ENCODE measurements at regions not wholly inside any gene's neighbourhood (a gene's known extent, or its start where the extent isn't known, plus 50 kb on each side); places are given as distances from the start of the nearest gene placed in this dataset.

GRCh38 chr10:57015595-57016318 lies 654.7 kb upstream of the ZWINT start:
- H3K4me3 ChIP-seq, result no peak overlapping the region
- no peak overlapping the region for H3K27ac ChIP-seq
- no peak for DNase-seq
- no peaks in the 10 kb centered on the region for H3K36me3 ChIP-seq
- TF ChIP-seq POLR2AphosphoS5 (IDR thresholded peaks at IDR 0.05), result no peak
- TF ChIP-seq, protein P1, sequence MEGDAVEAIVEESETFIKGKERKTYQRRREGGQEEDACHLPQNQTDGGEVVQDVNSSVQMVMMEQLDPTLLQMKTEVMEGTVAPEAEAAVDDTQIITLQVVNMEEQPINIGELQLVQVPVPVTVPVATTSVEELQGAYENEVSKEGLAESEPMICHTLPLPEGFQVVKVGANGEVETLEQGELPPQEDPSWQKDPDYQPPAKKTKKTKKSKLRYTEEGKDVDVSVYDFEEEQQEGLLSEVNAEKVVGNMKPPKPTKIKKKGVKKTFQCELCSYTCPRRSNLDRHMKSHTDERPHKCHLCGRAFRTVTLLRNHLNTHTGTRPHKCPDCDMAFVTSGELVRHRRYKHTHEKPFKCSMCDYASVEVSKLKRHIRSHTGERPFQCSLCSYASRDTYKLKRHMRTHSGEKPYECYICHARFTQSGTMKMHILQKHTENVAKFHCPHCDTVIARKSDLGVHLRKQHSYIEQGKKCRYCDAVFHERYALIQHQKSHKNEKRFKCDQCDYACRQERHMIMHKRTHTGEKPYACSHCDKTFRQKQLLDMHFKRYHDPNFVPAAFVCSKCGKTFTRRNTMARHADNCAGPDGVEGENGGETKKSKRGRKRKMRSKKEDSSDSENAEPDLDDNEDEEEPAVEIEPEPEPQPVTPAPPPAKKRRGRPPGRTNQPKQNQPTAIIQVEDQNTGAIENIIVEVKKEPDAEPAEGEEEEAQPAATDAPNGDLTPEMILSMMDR (IDR thresholded peaks at IDR 0.05), result no peak
- no peak for TF ChIP-seq POLR2A (IDR thresholded peaks at IDR 0.05)
- no peak for TF ChIP-seq EP300 (IDR thresholded peaks at IDR 0.05)
- H3K9me3 ChIP-seq, result no peaks in the 10 kb centered on the region
- WGBS, 2 donors, result 87 to 89% methylated on average over 13 of the region's 13 CpGs
- intact Hi-C loops (cut with DNase I), result no loop called here
- H3K27me3 ChIP-seq, result no peaks in the 10 kb centered on the region
- no peaks in the 10 kb centered on the region for H3K4me1 ChIP-seq

DNA sequence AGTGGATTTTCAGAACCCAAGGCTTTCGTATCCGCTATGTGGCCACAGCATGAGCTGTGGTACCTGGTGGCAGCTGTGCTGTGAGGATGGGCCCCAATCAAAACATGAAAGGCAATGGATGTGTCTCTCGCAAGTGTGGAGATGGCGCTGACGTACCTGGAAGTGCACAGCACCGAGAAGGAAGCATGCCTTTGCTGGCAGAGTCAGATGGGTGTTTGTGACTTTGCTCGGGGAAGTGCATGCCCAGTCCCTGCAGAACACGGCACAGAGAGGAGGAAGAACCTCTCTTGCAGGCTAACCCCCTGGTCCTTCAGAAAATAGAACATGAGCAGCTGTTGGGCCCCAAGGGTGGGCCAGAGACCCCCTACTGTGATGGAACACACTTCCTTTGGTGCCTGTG lies 654.1 kb upstream of the ZWINT start:
- 81 to 88% methylated on average over 8 of the region's 8 CpGs for WGBS, 2 donors
- H3K36me3 ChIP-seq, result no peaks in the 10 kb centered on the region
- no peak overlapping the region for H3K4me3 ChIP-seq
- no peak overlapping the region for H3K27ac ChIP-seq
- intact Hi-C loops (cut with DNase I), result no loop called here
- H3K27me3 ChIP-seq, result no peaks in the 10 kb centered on the region
- no peaks in the 10 kb centered on the region for H3K4me1 ChIP-seq
- no peak for DNase-seq
- H3K9me3 ChIP-seq, result no peaks in the 10 kb centered on the region
- TF ChIP-seq POLR2A (IDR thresholded peaks at IDR 0.05) (no peak), POLR2AphosphoS5 (IDR thresholded peaks at IDR 0.05) (no peak), EP300 (IDR thresholded peaks at IDR 0.05) (no peak)
- TF ChIP-seq, protein P1 (IDR thresholded peaks at IDR 0.05), result no peak

DNA sequence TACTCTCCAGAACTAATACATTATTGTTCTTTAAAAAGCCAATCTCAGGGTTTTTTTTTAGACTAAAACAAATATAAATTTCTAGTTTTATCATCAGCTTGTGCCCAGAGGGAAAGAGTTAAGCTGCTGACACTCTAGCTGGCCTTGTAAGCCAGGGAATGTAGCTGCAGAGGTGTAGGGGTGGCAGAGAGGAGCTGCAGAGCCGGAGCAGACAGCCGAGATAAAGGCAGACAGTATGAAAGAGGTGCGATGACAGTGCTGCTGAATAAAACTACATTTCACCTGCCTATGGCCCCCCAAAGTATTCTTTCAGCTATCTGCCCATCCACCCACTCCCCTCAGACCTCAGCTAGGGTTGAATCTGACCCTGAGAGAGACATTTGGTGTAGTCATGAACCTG lies 653.7 kb upstream of the ZWINT start:
- intact Hi-C loops (cut with DNase I), result no loop called here
- Histone ChIP-seq H3K27ac (no peak overlapping the region), H3K4me1 (no peaks in the 10 kb centered on the region), H3K36me3 (no peaks in the 10 kb centered on the region), H3K4me3 (no peak overlapping the region), H3K9me3 (no peaks in the 10 kb centered on the region), H3K27me3 (no peaks in the 10 kb centered on the region)
- TF ChIP-seq EP300 (IDR thresholded peaks at IDR 0.05), result no peak
- TF ChIP-seq POLR2AphosphoS5 (IDR thresholded peaks at IDR 0.05), result no peak
- TF ChIP-seq POLR2A (IDR thresholded peaks at IDR 0.05), result no peak
- TF ChIP-seq, protein P1 (IDR thresholded peaks at IDR 0.05), result no peak
- no peak for DNase-seq
- 83 to 88% methylated on average over 3 of the region's 3 CpGs for WGBS, 2 donors

DNA sequence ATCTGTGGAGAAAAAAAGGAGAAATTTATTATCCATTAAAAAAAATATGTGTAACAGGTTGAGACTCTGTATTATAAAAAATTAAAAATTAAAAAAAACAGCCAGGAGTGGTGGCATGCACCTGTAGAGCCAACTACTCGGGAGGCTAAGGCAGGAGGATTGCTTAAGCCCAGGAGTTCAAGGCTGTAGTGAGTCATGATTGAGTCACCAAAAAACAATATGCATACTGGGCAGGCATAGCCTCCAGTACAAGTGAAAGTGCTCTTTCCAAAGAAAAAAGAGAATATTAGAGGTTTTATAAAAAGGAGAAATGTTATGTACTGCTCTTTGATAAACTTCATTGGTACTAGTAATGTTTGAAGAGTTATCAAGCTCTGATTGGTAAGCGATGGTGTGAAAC lies 647.1 kb upstream of the ZWINT start:
- H3K4me3 ChIP-seq, result no peak overlapping the region
- no peaks in the 10 kb centered on the region for H3K27me3 ChIP-seq
- 66 to 77% methylated on average over 2 of the region's 2 CpGs for whole genome bisulfite sequencing, 2 donors
- H3K9me3 ChIP-seq, result no peaks in the 10 kb centered on the region
- no peak for DNase-seq
- H3K27ac ChIP-seq, result no peak overlapping the region
- no peaks in the 10 kb centered on the region for H3K36me3 ChIP-seq
- intact Hi-C loops (cut with DNase I), result no loop called here
- no peaks in the 10 kb centered on the region for H3K4me1 ChIP-seq
- no peak for TF ChIP-seq POLR2A (IDR thresholded peaks at IDR 0.05)

- Histone ChIP-seq H3K27me3 (no peaks in the 10 kb centered on the region), H3K9me3 (no peaks in the 10 kb centered on the region), H3K4me3 (no peak overlapping the region), H3K27ac (no peak overlapping the region), H3K4me1 (no peaks in the 10 kb centered on the region), H3K36me3 (no peaks in the 10 kb centered on the region)
- WGBS, 2 donors, result 39 to 62% methylated on average over 3 of the region's 3 CpGs
- intact Hi-C loops (cut with DNase I), result no loop called here
- DNase-seq, result no peak
- TF ChIP-seq, protein P1 (IDR thresholded peaks at IDR 0.05), result no peak
- TF ChIP-seq POLR2A (IDR thresholded peaks at IDR 0.05), result no peak
- TF ChIP-seq POLR2AphosphoS5 (IDR thresholded peaks at IDR 0.05), result no peak
- TF ChIP-seq EP300 (IDR thresholded peaks at IDR 0.05), result no peak
These were observed 630.6 kb upstream of the ZWINT start for GRCh38 chr10:56991591-56992069.

Data from sigmoid colon (tissue), 6 donors.